Adrenal gland (tissue), 9 donors: ENCODE measurements at regions not wholly inside any gene's neighbourhood (a gene's known extent, or its start where the extent isn't known, plus 50 kb on each side); places are given as distances from the start of the nearest gene placed in this dataset.

ENCODE experiments used
- DNase-seq, 7 donors: peaks; one replicate each; pipeline ENCODE4 v3.0.0-alpha.2; 2019 to 2020
- H3K27ac ChIP-seq, 5 donors: fragments of 200-600 bp; sonication (generic) in 4 of 5; 1 replicate in 3 of 5; 2 replicates in 2 of 5; pipeline versions ENCODE4 v1.5.1 to v1.8.0; 2016 to 2020; ENCODE audit warnings: mild to moderate bottlenecking in 1 of 5
- H3K27me3 ChIP-seq: fragments of 200-600 bp; 2 replicates; pipeline ENCODE4 v1.8.0; 2021
- H3K36me3 ChIP-seq, 2 donors: fragments of 200-600 bp; replicated peaks in 1 of 2; 1 replicate in 1 of 2; 2 replicates in 1 of 2; pipeline versions ENCODE4 v1.5.1 to v1.8.0; 2018 to 2022
- H3K4me1 ChIP-seq, 2 donors: fragments of 200-600 bp; replicated peaks in 1 of 2; 1 replicate in 1 of 2; 2 replicates in 1 of 2; pipeline versions ENCODE4 v1.5.1 to v1.8.0; 2018 to 2021
- H3K4me3 ChIP-seq, 4 donors: fragments of 200-600 bp; sonication (generic) in 3 of 4; one replicate each; pipeline ENCODE4 v1.5.1; 2016 to 2018
- H3K9me3 ChIP-seq, 3 donors: fragments of 200-600 bp; sonication (generic) in 1 of 3; replicated peaks in 1 of 3; 1 replicate in 2 of 3; 2 replicates in 1 of 3; pipeline versions ENCODE4 v1.5.1 to v1.8.0; 2016 to 2021
- CTCF ChIP-seq, 6 experiments: fragments of 450-650 bp in 4 of 6; fragments of 200-600 bp in 2 of 6; sonication (generic) in 1 of 6; IDR thresholded peaks; 1 replicate in 5 of 6; 2 replicates in 1 of 6; pipeline versions ENCODE4 v1.5.1 to v1.8.0; 2016 to 2021; ENCODE audit warnings: antibody characterized with exemption in 6 of 6, mild to moderate bottlenecking in 2 of 6, moderate library complexity in 1 of 6
- POLR2A ChIP-seq, 2 donors: fragments of 450-650 bp; IDR thresholded peaks; one replicate each; pipeline ENCODE4 v1.6.1; 2017; ENCODE audit warnings: antibody characterized with exemption in 2 of 2, mild to moderate bottlenecking in 2 of 2, moderate library complexity in 1 of 2
- WGBS, 4 donors: extraction: QIAGEN DNeasy Blood & Tissue Kit in 2 of 4; methylation state at CpG; one replicate each; pipeline versions ENCODE4 v1.1.5 to v1.1.7; 2013 to 2017; 5-methylcytosine and 5-hydroxymethylcytosine counted together
- intact Hi-C, 2 donors: fragments of 100-400 bp; cut with DNase I; formaldehyde crosslinking; loops; one replicate each; pipeline versions ENCODE4 v1.14.1 to v1.15.0; 2022 to 2023
- donor health status: healthy with polysubstance abuse.
- donor health status: Bipolar disorder and iron deficiency.
- donor health status: DM: yes; HTN: yes; CAD: no.
- donor health status: DM: no; HTN: no; CAD: no.
- donor health status: DM: no; HTN: no; CAD: no.

DNA sequence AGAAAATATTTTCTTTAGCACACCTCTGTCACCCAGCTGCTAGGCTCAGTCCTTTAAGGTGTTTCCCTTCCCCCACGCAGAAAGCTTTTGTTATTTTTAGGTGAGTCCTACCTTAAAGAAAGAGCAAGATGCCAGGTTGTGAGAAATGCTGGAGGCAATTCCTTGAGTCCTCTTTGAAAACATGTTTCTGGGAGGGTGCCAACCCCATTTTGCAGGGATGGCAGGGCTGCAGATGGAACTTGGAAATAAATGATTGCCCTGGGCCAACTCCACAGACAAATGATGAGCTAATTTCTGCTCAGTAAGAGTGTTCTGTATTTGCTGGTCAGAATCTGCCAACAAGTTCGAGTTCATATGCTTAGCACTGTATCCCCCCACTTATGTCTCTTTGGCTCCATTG lies 119.2 kb upstream of the RAB3GAP2 start:
- intact Hi-C loops, result no loop called here
- no peak for TF ChIP-seq CTCF (IDR thresholded peaks at IDR 0.05)
- TF ChIP-seq POLR2A (IDR thresholded peaks at IDR 0.05), result no peak
- Histone ChIP-seq H3K4me1 (no peaks in the 10 kb centered on the region), H3K27ac (no peak overlapping the region), H3K27me3 (no peaks in the 10 kb centered on the region), H3K4me3 (no peak overlapping the region), H3K36me3 (no peaks in the 10 kb centered on the region), H3K9me3 (no peaks in the 10 kb centered on the region)
- WGBS, 4 donors, result 53 to 75% (median 65%) methylated on average over 2 of the region's 2 CpGs
- no peak for DNase-seq

- H3K36me3 ChIP-seq, result no peaks in the 10 kb centered on the region
- WGBS, 4 donors, result 85 to 92% (median 88%) methylated on average over 5 of the region's 5 CpGs
- peaks cover 0 to 7% (median 0%) of the 10 kb centered on the region in 3 donors for H3K9me3 ChIP-seq
- no peak overlapping the region for H3K4me3 ChIP-seq
- no peak for DNase-seq
- intact Hi-C loops, result no loop called here
- H3K27ac ChIP-seq, result no peak overlapping the region
- H3K27me3 ChIP-seq, result no peaks in the 10 kb centered on the region
- no peak for TF ChIP-seq CTCF (IDR thresholded peaks at IDR 0.05)
- TF ChIP-seq POLR2A (IDR thresholded peaks at IDR 0.05), result no peak
- H3K4me1 ChIP-seq, result no peaks in the 10 kb centered on the region
These were observed 117.4 kb upstream of the RAB3GAP2 start for GRCh38 chr1:220389634-220390033.

GRCh38 chr1:220386494-220387195 lies 114.4 kb upstream of the RAB3GAP2 start:
- no peak for TF ChIP-seq POLR2A (IDR thresholded peaks at IDR 0.05)
- no peak for TF ChIP-seq CTCF (IDR thresholded peaks at IDR 0.05)
- DNase-seq, result no peak
- Histone ChIP-seq H3K36me3 (no peaks in the 10 kb centered on the region), H3K27ac (no peak overlapping the region), H3K9me3 (peaks cover 0 to 7% (median 0%) of the 10 kb centered on the region in 3 donors), H3K4me1 (no peaks in the 10 kb centered on the region), H3K4me3 (no peak overlapping the region), H3K27me3 (no peaks in the 10 kb centered on the region)
- WGBS, 4 donors, result 41 to 55% (median 48%) methylated on average over 3 of the region's 3 CpGs
- intact Hi-C loops, result no loop called here

DNA sequence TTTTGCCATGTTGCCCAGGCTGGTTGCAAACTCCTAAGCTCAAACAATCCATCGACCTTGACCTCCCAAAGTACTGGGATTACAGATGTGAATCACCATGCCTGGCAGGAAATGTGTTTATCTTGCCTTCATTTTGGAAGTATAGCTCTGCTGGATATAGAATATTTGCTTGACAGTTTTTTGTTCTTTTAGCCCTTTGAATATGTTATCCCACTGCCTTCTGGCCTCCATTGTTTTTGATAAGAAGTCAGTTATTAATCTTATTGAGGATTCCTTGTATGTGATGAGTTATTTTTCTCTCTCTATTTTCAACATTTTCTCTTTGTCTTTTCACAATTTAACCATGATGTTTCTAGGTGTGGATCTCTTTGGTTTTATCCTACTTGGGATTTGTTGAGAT lies 112.9 kb upstream of the RAB3GAP2 start:
- 63 to 83% (median 67%) methylated on average over 1 of the region's 1 CpG for WGBS, 4 donors
- Histone ChIP-seq H3K36me3 (no peaks in the 10 kb centered on the region), H3K27ac (no peak overlapping the region), H3K27me3 (no peaks in the 10 kb centered on the region), H3K4me3 (no peak overlapping the region), H3K4me1 (no peaks in the 10 kb centered on the region), H3K9me3 (peaks cover 0 to 7% (median 0%) of the 10 kb centered on the region in 3 donors)
- TF ChIP-seq CTCF (IDR thresholded peaks at IDR 0.05) (no peak), POLR2A (IDR thresholded peaks at IDR 0.05) (no peak)
- no peak for DNase-seq
- intact Hi-C loops, result no loop called here
